ENCODE measurements at regions not wholly inside any gene's neighbourhood (a gene's known extent, or its start where the extent isn't known, plus 50 kb on each side); places are given as distances from the start of the nearest gene placed in this dataset.

- DNase-seq (ENCODE audit: extremely low spot score in 2 of 2) = no peak
- H3K36me3 ChIP-seq = no peaks in the 10 kb centered on the region
- H3K27ac ChIP-seq = no peak overlapping the region
- H3K4me3 ChIP-seq = no peak overlapping the region
- H3K27me3 ChIP-seq = no peaks in the 10 kb centered on the region
- H3K9me3 ChIP-seq = no peaks in the 10 kb centered on the region
- intact Hi-C loops (cut with DNase I) = no loop called here
- TF ChIP-seq POLR2A (IDR thresholded peaks at IDR 0.05) (no peak), CTCF (IDR thresholded peaks at IDR 0.05) (no peak), POLR2AphosphoS5 (IDR thresholded peaks at IDR 0.05; ENCODE audit: insufficient read depth in 1 of 2, low read depth in 1 of 2) (no peak)
- H3K4me1 ChIP-seq = peaks cover 8% of the 10 kb centered on the region
Measured at GRCh38 chr3:144112437-144112836, 140.8 kb downstream of the DIPK2A start.

GRCh38 chr3:144114767-144115166 lies 143.1 kb downstream of the DIPK2A start:
- no peaks in the 10 kb centered on the region for H3K36me3 ChIP-seq
- no peak overlapping the region for H3K27ac ChIP-seq
- TF ChIP-seq CTCF (IDR thresholded peaks at IDR 0.05) (no peak), POLR2AphosphoS5 (IDR thresholded peaks at IDR 0.05; ENCODE audit: insufficient read depth in 1 of 2, low read depth in 1 of 2) (no peak), POLR2A (IDR thresholded peaks at IDR 0.05) (no peak)
- H3K4me3 ChIP-seq = no peak overlapping the region
- H3K4me1 ChIP-seq = peaks cover 8% of the 10 kb centered on the region
- intact Hi-C loops (cut with DNase I) = no loop called here
- no peaks in the 10 kb centered on the region for H3K27me3 ChIP-seq
- no peak for DNase-seq (ENCODE audit: extremely low spot score in 2 of 2)
- no peaks in the 10 kb centered on the region for H3K9me3 ChIP-seq

- H3K27ac ChIP-seq = no peak overlapping the region
- H3K36me3 ChIP-seq = no peaks in the 10 kb centered on the region
- H3K27me3 ChIP-seq = no peaks in the 10 kb centered on the region
- no peak overlapping the region for H3K4me3 ChIP-seq
- H3K9me3 ChIP-seq = no peaks in the 10 kb centered on the region
- no peak for DNase-seq (ENCODE audit: extremely low spot score in 2 of 2)
- TF ChIP-seq POLR2A (IDR thresholded peaks at IDR 0.05) (no peak), POLR2AphosphoS5 (IDR thresholded peaks at IDR 0.05; ENCODE audit: insufficient read depth in 1 of 2, low read depth in 1 of 2) (no peak), CTCF (IDR thresholded peaks at IDR 0.05) (no peak)
- intact Hi-C loops (cut with DNase I) = no loop called here
- H3K4me1 ChIP-seq = no peaks in the 10 kb centered on the region
Measured at GRCh38 chr3:144119633-144120032, 148.0 kb downstream of the DIPK2A start.

- TF ChIP-seq CTCF (IDR thresholded peaks at IDR 0.05) = no peak
- no peaks in the 10 kb centered on the region for H3K27me3 ChIP-seq
- no peak for DNase-seq (ENCODE audit: extremely low spot score in 2 of 2)
- no peaks in the 10 kb centered on the region for H3K36me3 ChIP-seq
- intact Hi-C loops (cut with DNase I) = no loop called here
- no peak overlapping the region for H3K4me3 ChIP-seq
- no peak overlapping the region for H3K27ac ChIP-seq
- H3K4me1 ChIP-seq = no peaks in the 10 kb centered on the region
- no peaks in the 10 kb centered on the region for H3K9me3 ChIP-seq
Measured at GRCh38 chr3:144121661-144122060, 150.0 kb downstream of the DIPK2A start.

GRCh38 chr3:144127014-144127413 lies 155.4 kb downstream of the DIPK2A start:
- intact Hi-C loops (cut with DNase I) = no loop called here
- H3K27me3 ChIP-seq = no peaks in the 10 kb centered on the region
- TF ChIP-seq CTCF (IDR thresholded peaks at IDR 0.05) (no peak), POLR2A (IDR thresholded peaks at IDR 0.05) (no peak), POLR2AphosphoS5 (IDR thresholded peaks at IDR 0.05; ENCODE audit: insufficient read depth in 1 of 2, low read depth in 1 of 2) (no peak)
- H3K36me3 ChIP-seq = no peaks in the 10 kb centered on the region
- peak overlapping the region; percentile 10 for H3K27ac ChIP-seq
- no peaks in the 10 kb centered on the region for H3K4me1 ChIP-seq
- no peak overlapping the region for H3K4me3 ChIP-seq
- DNase-seq (ENCODE audit: extremely low spot score in 2 of 2) = no peak
- H3K9me3 ChIP-seq = no peaks in the 10 kb centered on the region
